Spleen (tissue), 11 donors: ENCODE measurements at regions not wholly inside any gene's neighbourhood (a gene's known extent, or its start where the extent isn't known, plus 50 kb on each side); places are given as distances from the start of the nearest gene placed in this dataset.
"Not testable (repeated sequence)": the region's sequence is repeated elsewhere in the genome, so short reads cannot be mapped to it uniquely, and the experiment has no call there.

ENCODE experiments used
- DNase-seq: peaks from one replicate; pipeline ENCODE4 v3.0.0-alpha.2; 2020
- H3K27ac ChIP-seq, 8 donors: fragments of 200-600 bp; sonication (generic) in 7 of 8; 1 replicate in 4 of 8; 2 replicates in 4 of 8; pipeline versions ENCODE4 v1.5.0 to v1.8.0; 2016 to 2021; ENCODE audit warnings: inconsistent platforms in 4 of 8, mild to moderate bottlenecking in 4 of 8, moderate library complexity in 1 of 8
- H3K27me3 ChIP-seq, 7 donors: fragments of 200-600 bp; sonication (generic) in 6 of 7; replicated peaks in 1 of 7; 1 replicate in 4 of 7; 2 replicates in 3 of 7; pipeline versions ENCODE4 v1.5.0 to v1.8.0; 2016 to 2021; ENCODE audit warnings: inconsistent platforms in 3 of 7, mild to moderate bottlenecking in 1 of 7
- H3K36me3 ChIP-seq, 6 donors: fragments of 200-600 bp; sonication (generic) in 5 of 6; 1 replicate in 4 of 6; 2 replicates in 2 of 6; pipeline versions ENCODE4 v1.5.0 to v1.8.0; 2016 to 2021; ENCODE audit warnings: inconsistent platforms in 2 of 6
- H3K4me1 ChIP-seq, 6 donors: fragments of 200-600 bp; sonication (generic) in 5 of 6; 1 replicate in 3 of 6; 2 replicates in 3 of 6; pipeline versions ENCODE4 v1.5.0 to v1.8.0; 2016 to 2021; ENCODE audit warnings: inconsistent platforms in 3 of 6
- H3K4me3 ChIP-seq, 8 donors: fragments of 200-600 bp; sonication (generic) in 7 of 8; 1 replicate in 4 of 8; 2 replicates in 4 of 8; pipeline versions ENCODE4 v1.5.0 to v1.8.0; 2016 to 2021; ENCODE audit warnings: inconsistent platforms in 4 of 8, mild to moderate bottlenecking in 4 of 8, moderate library complexity in 2 of 8
- H3K9me3 ChIP-seq, 8 donors: fragments of 200-600 bp; sonication (generic) in 7 of 8; 1 replicate in 4 of 8; 2 replicates in 4 of 8; pipeline versions ENCODE4 v1.5.0 to v1.8.0; 2016 to 2021; ENCODE audit warnings: inconsistent platforms in 4 of 8
- CTCF ChIP-seq, 11 experiments: fragments of 200-600 bp in 7 of 11; fragments of 450-650 bp in 4 of 11; sonication (generic) in 4 of 11; IDR thresholded peaks in 8 of 11; conservative IDR thresholded peaks in 3 of 11; 1 replicate in 7 of 11; 2 replicates in 4 of 11; pipeline versions ENCODE4 v1.4.0 to v1.8.0; 2016 to 2021; ENCODE audit warnings: antibody characterized with exemption in 11 of 11, inconsistent platforms in 4 of 11, mild to moderate bottlenecking in 1 of 11
- POLR2A ChIP-seq, 3 donors: fragments of 450-650 bp; IDR thresholded peaks; one replicate each; pipeline ENCODE4 v1.5.1; 2017; ENCODE audit warnings: antibody characterized with exemption in 3 of 3, mild to moderate bottlenecking in 1 of 3
- POLR2AphosphoS5 ChIP-seq, 3 donors: sonication (generic); formaldehyde crosslinking; IDR thresholded peaks; one replicate each; pipeline ENCODE4 v1.5.1; 2017; ENCODE audit warnings: antibody characterized with exemption in 3 of 3
- WGBS, 5 donors: extraction: QIAGEN DNeasy Blood & Tissue Kit in 3 of 5; methylation state at CpG; one replicate each; pipeline versions ENCODE4 v1.1.5 to v1.1.7; 2013 to 2018; 5-methylcytosine and 5-hydroxymethylcytosine counted together
- intact Hi-C: fragments of 100-400 bp; cut with DNase I; formaldehyde crosslinking; loops from one replicate; pipeline ENCODE4 v1.15.0; 2023; ENCODE audit warnings: low total_unique reads
- donor health status: healthy with polysubstance abuse.
- donor health status: DM: no; HTN: no; CAD: no; lungs with moderate emphysema.
- donor health status: DM: no; HTN: no; CAD: no.
- donor health status: Bipolar disorder and iron deficiency.
- donor health status: healthy.
- donor health status: DM: no; HTN: no; CAD: no.
- donor health status: DM: yes; HTN: yes; CAD: no.

GRCh38 chr16:8075271-8075670 lies 515.0 kb downstream of the TMEM114 start:
- no peak overlapping the region for H3K4me3 ChIP-seq
- no peaks in the 10 kb centered on the region for H3K27me3 ChIP-seq
- no peaks in the 10 kb centered on the region for H3K36me3 ChIP-seq
- no peaks in the 10 kb centered on the region for H3K4me1 ChIP-seq
- no peak for TF ChIP-seq POLR2A (IDR thresholded peaks at IDR 0.05)
- TF ChIP-seq POLR2AphosphoS5 (IDR thresholded peaks at IDR 0.05) = no peak
- no peak for TF ChIP-seq CTCF (IDR thresholded peaks at IDR 0.05 in 8 of 11, conservative IDR thresholded peaks at IDR 0.05 in 3 of 11)
- peaks cover 0 to 27% (median 5%) of the 10 kb centered on the region in 8 donors for H3K9me3 ChIP-seq
- H3K27ac ChIP-seq = no peak overlapping the region
- 81 to 92% (median 86%) methylated on average over 5 of the region's 5 CpGs for WGBS, 5 donors
- intact Hi-C loops = no loop called here
- no peak for DNase-seq

- DNase-seq = no peak
- no peak for TF ChIP-seq POLR2AphosphoS5 (IDR thresholded peaks at IDR 0.05)
- no peak for TF ChIP-seq CTCF (IDR thresholded peaks at IDR 0.05 in 8 of 11, conservative IDR thresholded peaks at IDR 0.05 in 3 of 11)
- TF ChIP-seq POLR2A (IDR thresholded peaks at IDR 0.05) = no peak
- WGBS, 5 donors = 64 to 81% (median 68%) methylated on average over 2 of the region's 2 CpGs
- Histone ChIP-seq H3K4me3 (no peak overlapping the region), H3K4me1 (no peaks in the 10 kb centered on the region), H3K27me3 (no peaks in the 10 kb centered on the region), H3K27ac (no peak overlapping the region), H3K36me3 (no peaks in the 10 kb centered on the region), H3K9me3 (peaks cover 0 to 64% (median 39%) of the 10 kb centered on the region in 8 donors)
- intact Hi-C loops = no loop called here
Measured at GRCh38 chr16:8070506-8070905, 519.8 kb downstream of the TMEM114 start.

- H3K4me1 ChIP-seq, H3K27me3 ChIP-seq, H3K4me3 ChIP-seq, intact Hi-C loops, H3K36me3 ChIP-seq, H3K27ac ChIP-seq, DNase-seq: not testable (repeated sequence)
- 83 to 91% (median 86%) methylated on average over 3 of the region's 3 CpGs for WGBS, 5 donors
- H3K9me3 ChIP-seq = peaks cover 0 to 75% (median 54%) of the 10 kb centered on the region in 8 donors
Measured at GRCh38 chr16:8068225-8068624, 522.1 kb downstream of the TMEM114 start.

GRCh38 chr16:8063159-8063558 lies 527.2 kb downstream of the TMEM114 start:
- Histone ChIP-seq H3K27me3 (no peaks in the 10 kb centered on the region), H3K27ac (no peak overlapping the region), H3K36me3 (no peaks in the 10 kb centered on the region), H3K4me1 (no peaks in the 10 kb centered on the region), H3K4me3 (no peak overlapping the region), H3K9me3 (peaks cover 0 to 66% (median 45%) of the 10 kb centered on the region in 8 donors)
- no peak for DNase-seq
- TF ChIP-seq CTCF (IDR thresholded peaks at IDR 0.05 in 8 of 11, conservative IDR thresholded peaks at IDR 0.05 in 3 of 11) (no peak), POLR2AphosphoS5 (IDR thresholded peaks at IDR 0.05) (no peak), POLR2A (IDR thresholded peaks at IDR 0.05) (no peak)
- WGBS, 5 donors = 75 to 88% (median 83%) methylated on average over 4 of the region's 4 CpGs
- intact Hi-C loops = no loop called here

GRCh38 chr16:8062677-8063076 lies 527.6 kb downstream of the TMEM114 start:
- TF ChIP-seq POLR2AphosphoS5 (IDR thresholded peaks at IDR 0.05) (no peak), CTCF (IDR thresholded peaks at IDR 0.05 in 8 of 11, conservative IDR thresholded peaks at IDR 0.05 in 3 of 11) (no peak), POLR2A (IDR thresholded peaks at IDR 0.05) (no peak)
- intact Hi-C loops = no loop called here
- WGBS, 5 donors = 83 to 90% (median 89%) methylated on average over 9 of the region's 9 CpGs

More at GRCh38 chr16:8062677-8063076, 527.6 kb downstream of the TMEM114 start:
- no peak for DNase-seq
- H3K36me3 ChIP-seq = no peaks in the 10 kb centered on the region
- no peak overlapping the region for H3K27ac ChIP-seq
- peaks cover 0 to 61% (median 41%) of the 10 kb centered on the region in 8 donors for H3K9me3 ChIP-seq
- H3K4me1 ChIP-seq = no peaks in the 10 kb centered on the region
- H3K4me3 ChIP-seq = no peak overlapping the region
- no peaks in the 10 kb centered on the region for H3K27me3 ChIP-seq
